ENCODE measurements at regions not wholly inside any gene's neighbourhood (a gene's known extent, or its start where the extent isn't known, plus 50 kb on each side); places are given as distances from the start of the nearest gene placed in this dataset.

DNA sequence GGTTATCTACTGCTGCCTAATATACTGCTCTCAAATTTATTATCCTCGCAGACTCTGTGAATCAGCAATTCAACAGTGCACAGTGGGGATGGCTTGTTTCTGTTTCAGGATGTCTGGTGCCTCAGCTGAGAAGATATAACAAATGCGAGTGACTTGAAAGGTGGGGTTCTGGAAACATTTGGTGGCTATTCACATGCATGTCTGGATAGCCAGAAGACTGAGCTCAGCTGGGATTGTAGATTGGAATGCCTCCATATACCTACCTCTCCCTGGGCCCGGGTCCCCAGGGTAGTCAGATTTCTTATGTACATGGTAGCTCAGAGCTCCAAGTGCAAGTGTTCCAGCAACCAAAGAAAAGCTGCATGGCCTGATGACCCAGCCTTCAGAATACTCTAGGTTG is 176.3 kb downstream of the IER5 start:
- Histone ChIP-seq H3K36me3 (ENCODE audit: control insufficient read depth in 2 of 2, extremely low read depth in 1 of 2, insufficient read depth in 2 of 2, low read length in 2 of 2) (no peaks in the 10 kb centered on the region), H3K9me1 (ENCODE audit: control insufficient read depth, extremely low read depth, insufficient read depth, low read length) (no peaks in the 10 kb centered on the region), H3K4me1 (ENCODE audit: control insufficient read depth, extremely low read depth, insufficient read depth, low read length) (no peaks in the 10 kb centered on the region), H3K27ac (ENCODE audit: control insufficient read depth, insufficient read depth, low read length) (no peak overlapping the region), H3K4me2 (ENCODE audit: control insufficient read depth, extremely low read depth, insufficient read depth, low read depth, low read length) (no peak overlapping the region), H2AFZ (ENCODE audit: control insufficient read depth, low read length) (no peak overlapping the region), H3K9ac (ENCODE audit: control insufficient read depth, extremely low read depth, insufficient read depth, low read length) (no peak overlapping the region), H4K20me1 (ENCODE audit: control insufficient read depth, extremely low read depth, insufficient read depth, low read length) (no peaks in the 10 kb centered on the region), H3K4me3 (ENCODE audit: control insufficient read depth in 2 of 3, extremely low read depth in 1 of 3, insufficient read depth in 2 of 3, low read depth in 1 of 3, low read length in 3 of 3) (no peak overlapping the region), H3K79me2 (ENCODE audit: control insufficient read depth, insufficient read depth, low read length) (no peaks in the 10 kb centered on the region), H3K27me3 (ENCODE audit: control insufficient read depth, extremely low read depth, insufficient read depth, low read length) (peaks cover 8% of the 10 kb centered on the region), H3K9me3 (ENCODE audit: control insufficient read depth, low read depth, low read length) (no peaks in the 10 kb centered on the region)
- FAIRE-seq, result no peak
- dilution Hi-C loops (cut with MboI; ENCODE audit: extremely low pct_ligation_motif_present, low sequenced_read_pairs), result no loop called here
- TF ChIP-seq, protein P1, sequence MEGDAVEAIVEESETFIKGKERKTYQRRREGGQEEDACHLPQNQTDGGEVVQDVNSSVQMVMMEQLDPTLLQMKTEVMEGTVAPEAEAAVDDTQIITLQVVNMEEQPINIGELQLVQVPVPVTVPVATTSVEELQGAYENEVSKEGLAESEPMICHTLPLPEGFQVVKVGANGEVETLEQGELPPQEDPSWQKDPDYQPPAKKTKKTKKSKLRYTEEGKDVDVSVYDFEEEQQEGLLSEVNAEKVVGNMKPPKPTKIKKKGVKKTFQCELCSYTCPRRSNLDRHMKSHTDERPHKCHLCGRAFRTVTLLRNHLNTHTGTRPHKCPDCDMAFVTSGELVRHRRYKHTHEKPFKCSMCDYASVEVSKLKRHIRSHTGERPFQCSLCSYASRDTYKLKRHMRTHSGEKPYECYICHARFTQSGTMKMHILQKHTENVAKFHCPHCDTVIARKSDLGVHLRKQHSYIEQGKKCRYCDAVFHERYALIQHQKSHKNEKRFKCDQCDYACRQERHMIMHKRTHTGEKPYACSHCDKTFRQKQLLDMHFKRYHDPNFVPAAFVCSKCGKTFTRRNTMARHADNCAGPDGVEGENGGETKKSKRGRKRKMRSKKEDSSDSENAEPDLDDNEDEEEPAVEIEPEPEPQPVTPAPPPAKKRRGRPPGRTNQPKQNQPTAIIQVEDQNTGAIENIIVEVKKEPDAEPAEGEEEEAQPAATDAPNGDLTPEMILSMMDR (optimal IDR thresholded peaks at IDR 0.05 in 1 of 3, IDR thresholded peaks at IDR 0.05 in 1 of 3, conservative IDR thresholded peaks at IDR 0.05 in 1 of 3; ENCODE audit: extremely low read depth in 1 of 3, insufficient read depth in 2 of 3, low read length in 3 of 3), result no peak
- TF ChIP-seq EZH2 (IDR thresholded peaks at IDR 0.05; ENCODE audit: low read length), result no peak
- no peak for DNase-seq (ENCODE audit: low read depth, low spot score)

DNA sequence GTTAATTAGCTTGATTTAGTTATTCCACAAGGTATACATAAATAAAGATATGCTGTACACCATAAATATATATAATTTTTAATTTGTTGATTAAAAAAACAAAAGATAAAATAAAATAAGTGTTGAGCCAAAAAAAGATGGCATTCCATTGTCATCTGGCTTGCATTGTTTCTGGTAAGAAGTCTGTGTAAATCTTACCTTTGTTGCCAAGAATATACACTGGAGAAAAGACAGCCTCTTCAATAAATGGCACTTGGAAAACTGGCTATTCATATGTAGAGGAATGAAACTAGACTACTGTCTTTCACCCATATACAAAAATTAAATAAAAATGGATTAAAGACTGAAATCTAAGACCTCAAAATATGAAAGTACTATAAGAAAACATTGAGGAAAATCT is 196.5 kb downstream of the IER5 start:
- TF ChIP-seq, protein P1 (optimal IDR thresholded peaks at IDR 0.05 in 1 of 3, IDR thresholded peaks at IDR 0.05 in 1 of 3, conservative IDR thresholded peaks at IDR 0.05 in 1 of 3; ENCODE audit: extremely low read depth in 1 of 3, insufficient read depth in 2 of 3, low read length in 3 of 3), result no peak
- TF ChIP-seq EZH2 (IDR thresholded peaks at IDR 0.05; ENCODE audit: low read length), result no peak
- DNase-seq (ENCODE audit: low read depth, low spot score), result no peak
- Histone ChIP-seq H3K9me1 (ENCODE audit: control insufficient read depth, extremely low read depth, insufficient read depth, low read length) (no peaks in the 10 kb centered on the region), H3K4me3 (ENCODE audit: control insufficient read depth in 2 of 3, extremely low read depth in 1 of 3, insufficient read depth in 2 of 3, low read depth in 1 of 3, low read length in 3 of 3) (no peak overlapping the region), H3K4me1 (ENCODE audit: control insufficient read depth, extremely low read depth, insufficient read depth, low read length) (no peaks in the 10 kb centered on the region), H3K27me3 (ENCODE audit: control insufficient read depth, extremely low read depth, insufficient read depth, low read length) (no peaks in the 10 kb centered on the region), H3K79me2 (ENCODE audit: control insufficient read depth, insufficient read depth, low read length) (no peaks in the 10 kb centered on the region), H4K20me1 (ENCODE audit: control insufficient read depth, extremely low read depth, insufficient read depth, low read length) (no peaks in the 10 kb centered on the region), H3K27ac (ENCODE audit: control insufficient read depth, insufficient read depth, low read length) (no peak overlapping the region), H3K36me3 (ENCODE audit: control insufficient read depth in 2 of 2, extremely low read depth in 1 of 2, insufficient read depth in 2 of 2, low read length in 2 of 2) (no peaks in the 10 kb centered on the region), H3K9me3 (ENCODE audit: control insufficient read depth, low read depth, low read length) (no peaks in the 10 kb centered on the region), H3K4me2 (ENCODE audit: control insufficient read depth, extremely low read depth, insufficient read depth, low read depth, low read length) (no peak overlapping the region), H2AFZ (ENCODE audit: control insufficient read depth, low read length) (no peak overlapping the region), H3K9ac (ENCODE audit: control insufficient read depth, extremely low read depth, insufficient read depth, low read length) (no peak overlapping the region)
- FAIRE-seq, result no peak
- dilution Hi-C loops (cut with MboI; ENCODE audit: extremely low pct_ligation_motif_present, low sequenced_read_pairs), result no loop called here
